Activated CD8-positive, alpha-beta T cell treated with anti-CD3 and anti-CD28 coated beads for 36 hours (primary cell): ENCODE measurements at regions not wholly inside any gene's neighbourhood (a gene's known extent, or its start where the extent isn't known, plus 50 kb on each side); places are given as distances from the start of the nearest gene placed in this dataset.

Experiments
- ATAC-seq: fragments of 200-7000 bp; cut with Tn5 transposase; one replicate; pipeline ENCODE4 v1.10.0; 2021; ENCODE audit warnings: mild to moderate bottlenecking, moderate library complexity
- CTCF ChIA-PET: fragments of 350-600 bp; sonication (Branson Sonifier 250); formaldehyde crosslinking; loops from one replicate; lab custom pipeline; 2021; ENCODE audit warnings: antibody characterized with exemption; lab: Charles Lee
- POLR2A ChIA-PET: fragments of 350-600 bp; sonication (Branson Sonifier 250); formaldehyde crosslinking; loops from one replicate; lab custom pipeline; 2021; ENCODE audit warnings: antibody characterized with exemption; lab: Charles Lee
- DNase-seq: peaks from one replicate; pipeline ENCODE4 v3.0.0-alpha.2; 2020
- H3K27ac Mint-ChIP-seq: one replicate; pipeline ENCODE4 v1.8.0; 2021; ENCODE audit warnings: mild to moderate bottlenecking, mixed read lengths
- H3K27me3 Mint-ChIP-seq: one replicate; pipeline ENCODE4 v1.8.0; 2021; ENCODE audit warnings: mixed read lengths
- H3K36me3 Mint-ChIP-seq: one replicate; pipeline ENCODE4 v1.8.0; 2021; ENCODE audit warnings: low read depth, mixed read lengths
- H3K4me1 Mint-ChIP-seq: one replicate; pipeline ENCODE4 v1.8.0; 2021; ENCODE audit warnings: low read depth, mixed read lengths
- H3K4me3 Mint-ChIP-seq: one replicate; pipeline ENCODE4 v1.8.0; 2021; ENCODE audit warnings: mild to moderate bottlenecking, moderate library complexity, mixed read lengths
- H3K9me3 Mint-ChIP-seq: one replicate; pipeline ENCODE4 v1.8.0; 2021; ENCODE audit warnings: mixed read lengths
- intact Hi-C: fragments of 100-400 bp; cut with micrococcal nuclease; formaldehyde crosslinking; loops from one replicate; pipeline ENCODE4 v1.10.0; 2022
- TF ChIP-seq, protein P1 (sequence below): fragments of 200-600 bp; IDR thresholded peaks from one replicate; pipeline ENCODE4 v1.8.0; 2022; ENCODE audit warnings: antibody characterized with exemption, mild to moderate bottlenecking

DNA sequence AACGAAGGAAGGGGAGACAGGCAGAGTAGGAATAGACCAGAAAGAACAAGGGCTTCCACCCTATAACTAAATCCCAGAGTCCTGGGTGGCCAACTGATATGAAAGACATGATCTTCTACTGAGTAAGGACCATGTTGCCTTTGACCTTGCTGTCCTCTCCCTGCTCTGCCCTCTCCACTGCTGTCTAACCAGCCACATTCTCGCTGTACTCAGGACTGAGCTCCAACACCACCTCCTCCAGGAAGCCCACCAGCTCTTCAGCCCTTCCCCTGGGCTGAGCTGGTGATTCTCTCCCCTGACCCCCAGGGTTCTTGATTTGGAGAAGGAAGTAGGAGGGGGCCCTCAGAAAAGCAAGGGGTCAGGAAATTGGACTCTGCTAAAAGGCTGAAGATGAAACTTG, 159.2 kb downstream of the DICER1 start:
- Mint-ChIP-seq H3K27ac (no peak overlapping the region), H3K4me1 (no peaks in the 10 kb centered on the region), H3K4me3 (no peak overlapping the region), H3K9me3 (no peaks in the 10 kb centered on the region), H3K36me3 (no peaks in the 10 kb centered on the region), H3K27me3 (peaks cover 16% of the 10 kb centered on the region)
- CTCF ChIA-PET: no interaction called here
- POLR2A ChIA-PET: no interaction called here
- intact Hi-C loops: no loop called here
- ATAC-seq (no peak), DNase-seq (no peak)
- TF ChIP-seq, protein P1, sequence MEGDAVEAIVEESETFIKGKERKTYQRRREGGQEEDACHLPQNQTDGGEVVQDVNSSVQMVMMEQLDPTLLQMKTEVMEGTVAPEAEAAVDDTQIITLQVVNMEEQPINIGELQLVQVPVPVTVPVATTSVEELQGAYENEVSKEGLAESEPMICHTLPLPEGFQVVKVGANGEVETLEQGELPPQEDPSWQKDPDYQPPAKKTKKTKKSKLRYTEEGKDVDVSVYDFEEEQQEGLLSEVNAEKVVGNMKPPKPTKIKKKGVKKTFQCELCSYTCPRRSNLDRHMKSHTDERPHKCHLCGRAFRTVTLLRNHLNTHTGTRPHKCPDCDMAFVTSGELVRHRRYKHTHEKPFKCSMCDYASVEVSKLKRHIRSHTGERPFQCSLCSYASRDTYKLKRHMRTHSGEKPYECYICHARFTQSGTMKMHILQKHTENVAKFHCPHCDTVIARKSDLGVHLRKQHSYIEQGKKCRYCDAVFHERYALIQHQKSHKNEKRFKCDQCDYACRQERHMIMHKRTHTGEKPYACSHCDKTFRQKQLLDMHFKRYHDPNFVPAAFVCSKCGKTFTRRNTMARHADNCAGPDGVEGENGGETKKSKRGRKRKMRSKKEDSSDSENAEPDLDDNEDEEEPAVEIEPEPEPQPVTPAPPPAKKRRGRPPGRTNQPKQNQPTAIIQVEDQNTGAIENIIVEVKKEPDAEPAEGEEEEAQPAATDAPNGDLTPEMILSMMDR: no peak

DNA sequence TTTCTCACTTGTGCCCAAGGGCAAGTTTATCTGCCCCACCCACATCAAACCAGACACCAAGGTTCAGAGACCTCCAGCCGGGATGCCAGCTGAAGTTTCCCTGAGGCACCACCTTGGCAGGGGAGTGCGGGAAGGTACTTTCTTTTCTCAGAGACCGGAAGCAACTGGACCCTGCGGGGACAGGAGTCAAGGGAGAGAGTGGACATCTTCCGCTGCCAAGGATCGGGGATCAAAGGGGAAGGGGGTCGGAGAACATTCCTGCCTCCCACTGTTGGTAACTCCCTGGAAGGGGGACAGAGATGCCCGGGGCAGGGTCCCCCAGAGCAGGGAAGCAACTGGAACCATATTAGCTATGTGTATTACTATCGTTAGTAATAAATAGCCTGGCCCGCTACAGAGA, 161.8 kb downstream of the DICER1 start:
- Mint-ChIP-seq H3K36me3 (no peaks in the 10 kb centered on the region), H3K4me3 (no peak overlapping the region), H3K27me3 (peaks cover 24% of the 10 kb centered on the region), H3K27ac (no peak overlapping the region), H3K4me1 (no peaks in the 10 kb centered on the region), H3K9me3 (no peaks in the 10 kb centered on the region)
- intact Hi-C loops: no loop called here
- CTCF ChIA-PET: no interaction called here
- ATAC-seq (no peak), DNase-seq (no peak)
- TF ChIP-seq, protein P1: no peak
- POLR2A ChIA-PET: no interaction called here

DNA sequence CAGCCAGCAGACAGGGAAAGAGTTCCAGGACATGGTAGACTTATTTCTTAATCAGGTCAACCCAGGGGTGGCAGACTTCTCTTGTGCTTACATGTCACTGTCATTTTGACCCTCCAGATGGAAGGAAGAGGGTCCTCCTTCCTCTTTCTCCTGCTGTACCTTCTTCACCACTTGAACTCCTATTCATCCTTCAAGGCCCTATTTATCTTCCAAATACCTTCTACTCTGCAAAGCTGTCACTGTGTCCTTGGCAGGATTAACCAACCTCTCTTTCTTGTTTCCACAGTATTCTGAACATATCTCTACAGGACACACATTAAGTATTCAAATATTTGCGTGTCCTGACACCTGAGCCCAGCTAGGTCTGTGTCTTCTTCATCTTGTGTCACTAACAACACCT, 163.1 kb downstream of the DICER1 start:
- H3K4me3 Mint-ChIP-seq: no peak overlapping the region
- peaks cover 25% of the 10 kb centered on the region for H3K27me3 Mint-ChIP-seq
- ATAC-seq (no peak), DNase-seq (no peak)
- TF ChIP-seq, protein P1: no peak
- H3K9me3 Mint-ChIP-seq: no peaks in the 10 kb centered on the region
- no peaks in the 10 kb centered on the region for H3K4me1 Mint-ChIP-seq
- POLR2A ChIA-PET: no interaction called here
- no peak overlapping the region for H3K27ac Mint-ChIP-seq
- intact Hi-C loops: no loop called here
- CTCF ChIA-PET: no interaction called here
- no peaks in the 10 kb centered on the region for H3K36me3 Mint-ChIP-seq

DNA sequence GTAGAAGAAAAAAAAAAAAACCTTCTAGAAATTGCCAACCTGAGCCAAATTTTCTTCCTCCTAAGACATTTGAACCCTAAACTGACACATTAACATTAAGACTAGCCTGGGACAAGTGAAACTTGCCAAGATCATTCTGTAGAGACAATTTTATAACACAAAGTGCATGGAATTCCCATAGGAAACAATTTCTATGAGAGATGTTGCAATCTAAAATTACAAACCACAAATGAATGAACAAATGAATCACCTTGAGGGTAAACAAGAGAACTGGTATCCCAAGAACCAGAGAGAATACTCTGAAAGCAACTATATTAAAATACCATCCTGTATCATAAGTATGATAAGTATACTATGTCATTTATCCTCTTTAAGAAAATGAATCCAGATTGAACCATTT, 165.3 kb downstream of the DICER1 start:
- Mint-ChIP-seq H3K4me3 (no peak overlapping the region), H3K4me1 (no peaks in the 10 kb centered on the region), H3K27ac (no peak overlapping the region), H3K9me3 (peaks cover 6% of the 10 kb centered on the region), H3K36me3 (no peaks in the 10 kb centered on the region), H3K27me3 (peaks cover 21% of the 10 kb centered on the region)
- intact Hi-C loops: no loop called here
- CTCF ChIA-PET: no interaction called here
- DNase-seq (no peak), ATAC-seq (no peak)
- POLR2A ChIA-PET: no interaction called here
- TF ChIP-seq, protein P1: no peak

DNA sequence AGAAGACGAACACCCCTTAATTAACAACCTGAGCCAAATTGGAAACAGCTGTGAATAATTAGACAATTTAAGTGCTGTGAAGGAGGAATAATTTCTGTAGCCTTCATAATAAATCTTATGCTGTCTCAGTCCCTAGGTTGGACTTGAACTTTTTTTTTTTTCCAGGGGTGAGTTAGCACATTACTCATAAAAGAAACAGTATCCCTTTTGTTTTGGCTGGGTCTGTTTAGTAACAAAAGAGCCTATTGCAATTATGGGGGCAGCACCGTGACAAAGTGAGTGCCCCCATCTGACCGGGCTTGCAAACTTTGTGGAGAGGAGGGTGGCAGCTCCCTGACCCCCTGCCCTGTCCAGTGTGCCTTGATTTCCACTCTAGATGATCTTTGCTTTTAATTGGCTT, 167.4 kb downstream of the DICER1 start:
- ChIA-PET CTCF (no interaction called here), POLR2A (no interaction called here)
- no peaks in the 10 kb centered on the region for H3K36me3 Mint-ChIP-seq
- no peak overlapping the region for H3K4me3 Mint-ChIP-seq
- TF ChIP-seq, protein P1: no peak
- ATAC-seq (no peak), DNase-seq (no peak)
- intact Hi-C loops: no loop called here
- no peak overlapping the region for H3K27ac Mint-ChIP-seq
- H3K9me3 Mint-ChIP-seq: peaks cover 6% of the 10 kb centered on the region
- peaks cover 19% of the 10 kb centered on the region for H3K27me3 Mint-ChIP-seq
- no peaks in the 10 kb centered on the region for H3K4me1 Mint-ChIP-seq
